Transverse colon (tissue), 4 donors: ENCODE measurements at regions not wholly inside any gene's neighbourhood (a gene's known extent, or its start where the extent isn't known, plus 50 kb on each side); places are given as distances from the start of the nearest gene placed in this dataset.

Source experiments
- DNase-seq: peaks from one replicate; pipeline ENCODE4 v3.0.0-alpha.2; 2019
- H3K27ac ChIP-seq, 4 donors: fragments of 200-600 bp; sonication (generic); 2 replicates each; pipeline ENCODE4 v1.5.1; 2016 to 2018; ENCODE audit warnings: inconsistent platforms in 4 of 4
- H3K27me3 ChIP-seq: fragments of 200-600 bp; sonication (generic); 2 replicates; pipeline ENCODE4 v1.5.1; 2017; ENCODE audit warnings: inconsistent platforms
- H3K36me3 ChIP-seq, 4 donors: fragments of 200-600 bp; sonication (generic); 2 replicates each; pipeline ENCODE4 v1.5.1; 2017 to 2019; ENCODE audit warnings: inconsistent platforms in 4 of 4
- H3K4me1 ChIP-seq, 4 donors: fragments of 200-600 bp; sonication (generic); 2 replicates each; pipeline ENCODE4 v1.5.1; 2017 to 2020; ENCODE audit warnings: inconsistent platforms in 4 of 4
- H3K4me3 ChIP-seq, 4 donors: fragments of 200-600 bp; sonication (generic); 1 replicate in 1 of 4; 2 replicates in 3 of 4; pipeline versions ENCODE4 v1.5.1 to v1.6.1; 2017 to 2019; ENCODE audit warnings: inconsistent platforms in 4 of 4
- H3K9me3 ChIP-seq, 2 donors: fragments of 200-600 bp; sonication (generic); 2 replicates each; pipeline ENCODE4 v1.5.1; 2017 to 2019; ENCODE audit warnings: inconsistent platforms in 2 of 2
- EP300 ChIP-seq: sonication (generic); formaldehyde crosslinking; IDR thresholded peaks from one replicate; pipeline ENCODE4 v1.6.1; 2017; ENCODE audit warnings: antibody characterized with exemption, low read depth
- POLR2A ChIP-seq: fragments of 450-650 bp; IDR thresholded peaks from one replicate; pipeline ENCODE4 v1.6.1; 2016; ENCODE audit warnings: antibody characterized with exemption, mild to moderate bottlenecking, moderate library complexity
- POLR2AphosphoS5 ChIP-seq, 3 donors: sonication (generic); formaldehyde crosslinking; IDR thresholded peaks; one replicate each; pipeline ENCODE4 v1.6.1; 2016; ENCODE audit warnings: antibody characterized with exemption in 3 of 3
- WGBS, 2 donors: methylation state at CpG; one replicate each; pipeline ENCODE4 v1.1.5; 2018; ENCODE audit warnings: low coverage in 1 of 2; 5-methylcytosine and 5-hydroxymethylcytosine counted together
- in situ Hi-C, 4 donors: fragments of 200-750 bp; cut with MboI; loops; one replicate each; pipeline versions ENCODE4 v1.15.0 to v1.15.1; 2017; ENCODE audit warnings: low sequenced_read_pairs in 3 of 4, low pct_ligation_motif_present in 1 of 4, low pct_unique_long_range_greater_than_20kb in 1 of 4
- intact Hi-C: fragments of 100-400 bp; cut with DNase I; formaldehyde crosslinking; loops from one replicate; pipeline ENCODE4 v1.15.1; 2023; ENCODE audit warnings: low total_unique reads
- TF ChIP-seq, protein P1 (sequence below), 5 experiments: fragments of 200-600 bp in 3 of 5; fragments of 450-650 bp in 2 of 5; sonication (generic) in 3 of 5; IDR thresholded peaks; 1 replicate in 2 of 5; 2 replicates in 3 of 5; pipeline ENCODE4 v1.5.1; 2016 to 2017; ENCODE audit warnings: antibody characterized with exemption in 5 of 5, inconsistent platforms in 3 of 5, mild to moderate bottlenecking in 2 of 5, moderate library complexity in 1 of 5

DNA sequence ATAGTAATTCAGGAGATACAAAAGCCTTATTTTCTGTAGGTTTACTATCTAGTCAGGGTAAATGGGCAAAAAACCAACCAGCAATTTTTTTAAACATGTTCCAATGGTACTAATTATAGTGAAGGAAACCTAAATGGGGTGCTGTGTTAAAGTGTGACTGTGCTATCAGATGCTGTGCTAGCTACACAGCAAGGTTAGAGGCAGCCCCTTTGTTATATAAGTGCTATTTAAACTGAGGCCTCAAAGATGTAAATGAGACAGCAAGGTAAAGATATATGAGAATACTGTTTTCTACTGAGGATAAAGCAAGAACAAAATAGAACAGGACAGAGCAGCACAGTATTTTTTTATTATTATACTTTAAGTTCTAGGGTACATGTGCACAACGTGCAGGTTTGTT lies 305.4 kb upstream of the RGS18 start:
- intact Hi-C loops = no loop called here
- H3K36me3 ChIP-seq = no peaks in the 10 kb centered on the region
- H3K27ac ChIP-seq = no peak overlapping the region
- WGBS, 2 donors = 83 to 88% methylated on average over 1 of the region's 1 CpG
- DNase-seq = no peak
- H3K4me1 ChIP-seq = no peaks in the 10 kb centered on the region
- H3K4me3 ChIP-seq = no peak overlapping the region
- no peaks in the 10 kb centered on the region for H3K9me3 ChIP-seq
- TF ChIP-seq POLR2AphosphoS5 (IDR thresholded peaks at IDR 0.05) = no peak
- TF ChIP-seq, protein P1, sequence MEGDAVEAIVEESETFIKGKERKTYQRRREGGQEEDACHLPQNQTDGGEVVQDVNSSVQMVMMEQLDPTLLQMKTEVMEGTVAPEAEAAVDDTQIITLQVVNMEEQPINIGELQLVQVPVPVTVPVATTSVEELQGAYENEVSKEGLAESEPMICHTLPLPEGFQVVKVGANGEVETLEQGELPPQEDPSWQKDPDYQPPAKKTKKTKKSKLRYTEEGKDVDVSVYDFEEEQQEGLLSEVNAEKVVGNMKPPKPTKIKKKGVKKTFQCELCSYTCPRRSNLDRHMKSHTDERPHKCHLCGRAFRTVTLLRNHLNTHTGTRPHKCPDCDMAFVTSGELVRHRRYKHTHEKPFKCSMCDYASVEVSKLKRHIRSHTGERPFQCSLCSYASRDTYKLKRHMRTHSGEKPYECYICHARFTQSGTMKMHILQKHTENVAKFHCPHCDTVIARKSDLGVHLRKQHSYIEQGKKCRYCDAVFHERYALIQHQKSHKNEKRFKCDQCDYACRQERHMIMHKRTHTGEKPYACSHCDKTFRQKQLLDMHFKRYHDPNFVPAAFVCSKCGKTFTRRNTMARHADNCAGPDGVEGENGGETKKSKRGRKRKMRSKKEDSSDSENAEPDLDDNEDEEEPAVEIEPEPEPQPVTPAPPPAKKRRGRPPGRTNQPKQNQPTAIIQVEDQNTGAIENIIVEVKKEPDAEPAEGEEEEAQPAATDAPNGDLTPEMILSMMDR (IDR thresholded peaks at IDR 0.05) = no peak
- TF ChIP-seq EP300 = no peak
- no peak for TF ChIP-seq POLR2A
- no peaks in the 10 kb centered on the region for H3K27me3 ChIP-seq
- in situ Hi-C loops = no loop called here

DNA sequence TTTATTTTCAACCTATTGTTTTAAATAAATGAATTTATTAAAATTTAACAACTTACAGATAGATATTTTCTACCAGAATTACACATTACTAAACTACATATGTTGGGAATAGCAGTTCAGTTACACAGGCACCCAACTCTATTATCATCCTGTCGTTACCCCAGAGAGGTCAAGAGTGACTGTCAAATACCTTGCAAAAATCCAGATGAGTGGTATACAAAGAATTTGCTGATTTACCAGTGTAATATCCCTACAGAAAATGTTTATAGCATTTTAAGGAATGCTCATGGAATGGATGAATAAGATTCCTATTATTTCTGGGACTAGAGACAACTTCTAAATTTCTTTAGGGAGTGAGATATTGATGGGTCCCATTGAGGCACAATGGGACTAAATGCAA lies 300.7 kb upstream of the RGS18 start:
- in situ Hi-C loops = no loop called here
- TF ChIP-seq POLR2AphosphoS5 (IDR thresholded peaks at IDR 0.05) (no peak), EP300 (no peak), POLR2A (no peak)
- TF ChIP-seq, protein P1 (IDR thresholded peaks at IDR 0.05) = no peak
- H3K4me3 ChIP-seq = no peak overlapping the region
- WGBS, 2 donors = 44 to 66% methylated on average over 1 of the region's 1 CpG
- no peak for DNase-seq
- intact Hi-C loops = no loop called here
- no peaks in the 10 kb centered on the region for H3K9me3 ChIP-seq
- H3K4me1 ChIP-seq = no peaks in the 10 kb centered on the region
- H3K36me3 ChIP-seq = no peaks in the 10 kb centered on the region
- H3K27me3 ChIP-seq = no peaks in the 10 kb centered on the region
- no peak overlapping the region for H3K27ac ChIP-seq

- no peaks in the 10 kb centered on the region for H3K4me1 ChIP-seq
- no peaks in the 10 kb centered on the region for H3K27me3 ChIP-seq
- in situ Hi-C loops (no loop called here), intact Hi-C loops (no loop called here)
- H3K27ac ChIP-seq = no peak overlapping the region
- no peak for DNase-seq
- H3K36me3 ChIP-seq = no peaks in the 10 kb centered on the region
- TF ChIP-seq EP300 = no peak
- TF ChIP-seq, protein P1 (IDR thresholded peaks at IDR 0.05) = no peak
- no peak for TF ChIP-seq POLR2A
- TF ChIP-seq POLR2AphosphoS5 (IDR thresholded peaks at IDR 0.05) = no peak
- no peak overlapping the region for H3K4me3 ChIP-seq
- 63 to 69% methylated on average over 6 of the region's 6 CpGs for WGBS, 2 donors
- no peaks in the 10 kb centered on the region for H3K9me3 ChIP-seq
These were observed 292.8 kb upstream of the RGS18 start for GRCh38 chr1:191865479-191865878.

- TF ChIP-seq POLR2A = no peak
- no peak for TF ChIP-seq POLR2AphosphoS5 (IDR thresholded peaks at IDR 0.05)
- TF ChIP-seq, protein P1 (IDR thresholded peaks at IDR 0.05) = no peak
- TF ChIP-seq EP300 = no peak
- no peaks in the 10 kb centered on the region for H3K36me3 ChIP-seq
- H3K27ac ChIP-seq = no peak overlapping the region
- in situ Hi-C loops (no loop called here), intact Hi-C loops (no loop called here)
- DNase-seq = no peak
- no peak overlapping the region for H3K4me3 ChIP-seq
- H3K4me1 ChIP-seq = no peaks in the 10 kb centered on the region
- H3K9me3 ChIP-seq = no peaks in the 10 kb centered on the region
- no peaks in the 10 kb centered on the region for H3K27me3 ChIP-seq
- 67 to 71% methylated on average over 2 of the region's 2 CpGs for WGBS, 2 donors
These were observed 292.1 kb upstream of the RGS18 start for GRCh38 chr1:191866155-191866554.
